T-helper 9 cell (primary cell): ENCODE measurements at regions not wholly inside any gene's neighbourhood (a gene's known extent, or its start where the extent isn't known, plus 50 kb on each side); places are given as distances from the start of the nearest gene placed in this dataset.
"Not testable (repeated sequence)": the region's sequence is repeated elsewhere in the genome, so short reads cannot be mapped to it uniquely, and the experiment has no call there.

Source experiments
- DNase-seq: peaks from one replicate; pipeline ENCODE4 v3.0.0-alpha.2; 2020

GRCh38 chr12:75660805-75661404, 149.5 kb upstream of the KRR1 start:
- DNase-seq: no peak

GRCh38 chr12:75660107-75660530, 148.7 kb upstream of the KRR1 start:
- no peak for DNase-seq

- no peak for DNase-seq
Measured at GRCh38 chr12:75658901-75659823, 147.8 kb upstream of the KRR1 start.

- DNase-seq: no peak
Measured at GRCh38 chr12:75658286-75658685, 146.9 kb upstream of the KRR1 start.

GRCh38 chr12:75657831-75658230, 146.4 kb upstream of the KRR1 start:
- no peak for DNase-seq

GRCh38 chr12:75657354-75657753, 145.9 kb upstream of the KRR1 start:
- DNase-seq: not testable (repeated sequence)

- no peak for DNase-seq
Measured at GRCh38 chr12:75656648-75657047, 145.2 kb upstream of the KRR1 start.

- DNase-seq: no peak
Measured at GRCh38 chr12:75656210-75656609, 144.8 kb upstream of the KRR1 start.

- no peak for DNase-seq
Measured at GRCh38 chr12:75655315-75655806, 144.0 kb upstream of the KRR1 start.

GRCh38 chr12:75651342-75651695, 139.9 kb upstream of the KRR1 start:
- no peak for DNase-seq

- no peak for DNase-seq
Measured at GRCh38 chr12:75650595-75651341, 139.4 kb upstream of the KRR1 start.

GRCh38 chr12:75650100-75650499, 138.7 kb upstream of the KRR1 start:
- no peak for DNase-seq

- no peak for DNase-seq
Measured at GRCh38 chr12:75648856-75649255, 137.4 kb upstream of the KRR1 start.

GRCh38 chr12:75646329-75647210, 135.2 kb upstream of the KRR1 start:
- DNase-seq: no peak

- no peak for DNase-seq
Measured at GRCh38 chr12:75644472-75645072, 133.2 kb upstream of the KRR1 start.

- not testable (repeated sequence) for DNase-seq
Measured at GRCh38 chr12:75643119-75643518, 131.7 kb upstream of the KRR1 start.

- DNase-seq: no peak
Measured at GRCh38 chr12:75642226-75642625, 130.8 kb upstream of the KRR1 start.

- DNase-seq: no peak
Measured at GRCh38 chr12:75641031-75641780, 129.8 kb upstream of the KRR1 start.

GRCh38 chr12:75638792-75639191, 127.4 kb upstream of the KRR1 start:
- DNase-seq: no peak

GRCh38 chr12:75636607-75637006, 125.2 kb upstream of the KRR1 start:
- DNase-seq: no peak
